NCI-H446 treated with DMSO at 0.1 percent for 48 hours (cell line): ENCODE measurements at regions not wholly inside any gene's neighbourhood (a gene's known extent, or its start where the extent isn't known, plus 50 kb on each side); places are given as distances from the start of the nearest gene placed in this dataset.

Experiments
- DNase-seq: peaks from one replicate; lab custom pipeline; 2025; lab: John Stamatoyannopoulos, UW

- no peak for DNase-seq
These were observed 108.1 kb upstream of the DIO3 start for GRCh38 chr14:101453225-101453624.

- no peak for DNase-seq
These were observed 107.1 kb upstream of the DIO3 start for GRCh38 chr14:101454229-101454628.

GRCh38 chr14:101456246-101457175 is 104.8 kb upstream of the DIO3 start:
- no peak for DNase-seq

- DNase-seq = no peak
These were observed 103.9 kb upstream of the DIO3 start for GRCh38 chr14:101457301-101457935.

GRCh38 chr14:101457936-101458740 is 103.2 kb upstream of the DIO3 start:
- DNase-seq = no peak

- DNase-seq = no peak
These were observed 102.3 kb upstream of the DIO3 start for GRCh38 chr14:101458741-101459550.

- no peak for DNase-seq
These were observed 101.8 kb upstream of the DIO3 start for GRCh38 chr14:101459551-101459900.

GRCh38 chr14:101460521-101460920 is 100.8 kb upstream of the DIO3 start:
- DNase-seq = no peak

- DNase-seq = no peak
These were observed 100.1 kb upstream of the DIO3 start for GRCh38 chr14:101460986-101461750.

- no peak for DNase-seq
These were observed 99.4 kb upstream of the DIO3 start for GRCh38 chr14:101461891-101462290.

GRCh38 chr14:101462726-101463565 is 98.3 kb upstream of the DIO3 start:
- DNase-seq = no peak

- DNase-seq = no peak
These were observed 97.6 kb upstream of the DIO3 start for GRCh38 chr14:101463566-101464171.

GRCh38 chr14:101464310-101464983 is 96.8 kb upstream of the DIO3 start:
- no peak for DNase-seq

GRCh38 chr14:101464984-101465794 is 96.1 kb upstream of the DIO3 start:
- no peak for DNase-seq

GRCh38 chr14:101465795-101466448 is 95.4 kb upstream of the DIO3 start:
- no peak for DNase-seq

GRCh38 chr14:101466456-101467180 is 94.7 kb upstream of the DIO3 start:
- no peak for DNase-seq
